ENCODE measurements at regions not wholly inside any gene's neighbourhood (a gene's known extent, or its start where the extent isn't known, plus 50 kb on each side); places are given as distances from the start of the nearest gene placed in this dataset.
A peak's percentile ranks its signal among the peaks of the same experiment; 100 is the strongest.

GRCh38 chr16:74034862-74035261 lies 261.8 kb upstream of the PSMD7 start:
- H3K27ac ChIP-seq (ENCODE audit: low read length), result no peak overlapping the region
- intact Hi-C loops (cut with micrococcal nuclease), result no loop called here
- BruUV-seq (replicated peaks), result no TSS peak
- no peaks in the 10 kb centered on the region for H3F3A ChIP-seq (ENCODE audit: low read length, unreplicated experiment)
- no peaks in the 10 kb centered on the region for H3K79me2 ChIP-seq (ENCODE audit: low read length)
- no peaks in the 10 kb centered on the region for H3K9me3 ChIP-seq (ENCODE audit: low read length)
- H3K27me3 ChIP-seq (ENCODE audit: low read length), result peaks cover 21% of the 10 kb centered on the region
- DNase-seq, result peak; percentile 36
- TF ChIP-seq EZH2phosphoT487 (IDR thresholded peaks at IDR 0.05; ENCODE audit: borderline replicate concordance, low read length) (no peak), EZH2 (IDR thresholded peaks at IDR 0.05; ENCODE audit: low read length, unreplicated experiment) (no peak), CTCF (conservative IDR thresholded peaks at IDR 0.05; ENCODE audit: low read depth, low read length) (peak; percentile 55)
- H3K9me2 ChIP-seq (replicated peaks; ENCODE audit: low read length), result no peaks in the 10 kb centered on the region
- ChIA-PET CTCF (no interaction called here), POLR2A (ENCODE audit: unreplicated experiment) (no interaction called here)
- no peaks in the 10 kb centered on the region; the same call in 1 of the 2 replicates for H3K36me3 ChIP-seq (ENCODE audit: low read depth, low read length)
- no peak for ATAC-seq
- H3K4me1 ChIP-seq (ENCODE audit: insufficient read depth, low read length), result no peaks in the 10 kb centered on the region
- no peaks in the 10 kb centered on the region for H4K20me1 ChIP-seq (ENCODE audit: low read length)
- no peak overlapping the region for H3K4me3 ChIP-seq (ENCODE audit: low read length)
- H3K4me2 ChIP-seq (ENCODE audit: low read length), result no peak overlapping the region
- H2AFZ ChIP-seq (ENCODE audit: low read length), result no peak overlapping the region
- no peak overlapping the region for H3K9ac ChIP-seq (ENCODE audit: low read length)

GRCh38 chr16:74034200-74034599 lies 262.4 kb upstream of the PSMD7 start:
- CTCF ChIA-PET, result no interaction called here
- Histone ChIP-seq H3K4me1 (ENCODE audit: insufficient read depth, low read length) (no peaks in the 10 kb centered on the region), H3K36me3 (ENCODE audit: low read depth, low read length) (no peaks in the 10 kb centered on the region; the same call in 1 of the 2 replicates), H2AFZ (ENCODE audit: low read length) (no peak overlapping the region), H3K4me3 (ENCODE audit: low read length) (no peak overlapping the region), H3K4me2 (ENCODE audit: low read length) (no peak overlapping the region), H3K27me3 (ENCODE audit: low read length) (peaks cover 23% of the 10 kb centered on the region), H4K20me1 (ENCODE audit: low read length) (no peaks in the 10 kb centered on the region), H3K27ac (ENCODE audit: low read length) (no peak overlapping the region), H3K9me3 (ENCODE audit: low read length) (no peaks in the 10 kb centered on the region), H3K9me2 (replicated peaks; ENCODE audit: low read length) (no peaks in the 10 kb centered on the region), H3F3A (ENCODE audit: low read length, unreplicated experiment) (no peaks in the 10 kb centered on the region), H3K9ac (ENCODE audit: low read length) (no peak overlapping the region), H3K79me2 (ENCODE audit: low read length) (no peaks in the 10 kb centered on the region)
- TF ChIP-seq EZH2phosphoT487 (IDR thresholded peaks at IDR 0.05; ENCODE audit: borderline replicate concordance, low read length), result no peak
- TF ChIP-seq EZH2 (IDR thresholded peaks at IDR 0.05; ENCODE audit: low read length, unreplicated experiment), result no peak
- TF ChIP-seq CTCF (conservative IDR thresholded peaks at IDR 0.05; ENCODE audit: low read depth, low read length), result no peak
- POLR2A ChIA-PET (ENCODE audit: unreplicated experiment), result no interaction called here
- BruUV-seq (replicated peaks), result no TSS peak
- intact Hi-C loops (cut with micrococcal nuclease), result no loop called here
- no peak for ATAC-seq
- DNase-seq, result no peak

- Histone ChIP-seq H3K4me1 (ENCODE audit: insufficient read depth, low read length) (no peaks in the 10 kb centered on the region), H3K4me2 (ENCODE audit: low read length) (no peak overlapping the region), H3F3A (ENCODE audit: low read length, unreplicated experiment) (no peaks in the 10 kb centered on the region), H3K4me3 (ENCODE audit: low read length) (no peak overlapping the region), H3K9me2 (replicated peaks; ENCODE audit: low read length) (no peaks in the 10 kb centered on the region), H2AFZ (ENCODE audit: low read length) (no peak overlapping the region), H3K27ac (ENCODE audit: low read length) (no peak overlapping the region), H3K36me3 (ENCODE audit: low read depth, low read length) (no peaks in the 10 kb centered on the region; the same call in 1 of the 2 replicates), H3K9me3 (ENCODE audit: low read length) (no peaks in the 10 kb centered on the region), H4K20me1 (ENCODE audit: low read length) (no peaks in the 10 kb centered on the region), H3K27me3 (ENCODE audit: low read length) (peaks cover 30% of the 10 kb centered on the region), H3K79me2 (ENCODE audit: low read length) (no peaks in the 10 kb centered on the region), H3K9ac (ENCODE audit: low read length) (no peak overlapping the region)
- intact Hi-C loops (cut with micrococcal nuclease), result no loop called here
- TF ChIP-seq CTCF (conservative IDR thresholded peaks at IDR 0.05; ENCODE audit: low read depth, low read length) (no peak), EZH2 (IDR thresholded peaks at IDR 0.05; ENCODE audit: low read length, unreplicated experiment) (no peak), EZH2phosphoT487 (IDR thresholded peaks at IDR 0.05; ENCODE audit: borderline replicate concordance, low read length) (no peak)
- ATAC-seq (no peak), DNase-seq (no peak)
- ChIA-PET CTCF (no interaction called here), POLR2A (ENCODE audit: unreplicated experiment) (no interaction called here)
- no TSS peak for BruUV-seq (replicated peaks)
Observed at GRCh38 chr16:74033441-74033995, 263.1 kb upstream of the PSMD7 start.

All from PC-3 (cell line).